Activated CD8-positive, alpha-beta memory T cell treated with anti-CD3 and anti-CD28 coated beads, Interleukin-2, amount 50 U/mL, for 4 hours (primary cell): ENCODE measurements at regions not wholly inside any gene's neighbourhood (a gene's known extent, or its start where the extent isn't known, plus 50 kb on each side); places are given as distances from the start of the nearest gene placed in this dataset.
"Not testable (repeated sequence)": the region's sequence is repeated elsewhere in the genome, so short reads cannot be mapped to it uniquely, and the experiment has no call there.

ENCODE experiments used
- DNase-seq: peaks from one replicate; pipeline ENCODE4 v3.0.0-alpha.2; 2020

- DNase-seq = no peak
These were observed 786.2 kb downstream of the ETS1 start for GRCh38 chr11:127800989-127801688.

GRCh38 chr11:127795326-127795725 is 792.0 kb downstream of the ETS1 start:
- DNase-seq = no peak

GRCh38 chr11:127791844-127792243 is 791.3 kb upstream of the KIRREL3 start:
- no peak for DNase-seq

GRCh38 chr11:127790592-127790991 is 790.0 kb upstream of the KIRREL3 start:
- DNase-seq = no peak

GRCh38 chr11:127789927-127790326 is 789.4 kb upstream of the KIRREL3 start:
- no peak for DNase-seq

- not testable (repeated sequence) for DNase-seq
These were observed 772.4 kb upstream of the KIRREL3 start for GRCh38 chr11:127772938-127773337.

- DNase-seq = not testable (repeated sequence)
These were observed 768.4 kb upstream of the KIRREL3 start for GRCh38 chr11:127768931-127769330.

- no peak for DNase-seq
These were observed 766.2 kb upstream of the KIRREL3 start for GRCh38 chr11:127766734-127767133.

- no peak for DNase-seq
These were observed 738.3 kb upstream of the KIRREL3 start for GRCh38 chr11:127738771-127739286.

- no peak for DNase-seq
These were observed 736.9 kb upstream of the KIRREL3 start for GRCh38 chr11:127737499-127737898.

- no peak for DNase-seq
These were observed 733.0 kb upstream of the KIRREL3 start for GRCh38 chr11:127733552-127733951.

GRCh38 chr11:127726367-127726766 is 725.8 kb upstream of the KIRREL3 start:
- no peak for DNase-seq

GRCh38 chr11:127723714-127724113 is 723.1 kb upstream of the KIRREL3 start:
- DNase-seq = no peak

GRCh38 chr11:127713226-127713625 is 712.7 kb upstream of the KIRREL3 start:
- DNase-seq = no peak

GRCh38 chr11:127711748-127712147 is 711.2 kb upstream of the KIRREL3 start:
- no peak for DNase-seq

- no peak for DNase-seq
These were observed 710.3 kb upstream of the KIRREL3 start for GRCh38 chr11:127710831-127711230.

- DNase-seq = no peak
These were observed 709.4 kb upstream of the KIRREL3 start for GRCh38 chr11:127709960-127710359.

- no peak for DNase-seq
These were observed 693.1 kb upstream of the KIRREL3 start for GRCh38 chr11:127693686-127694085.

- no peak for DNase-seq
These were observed 682.8 kb upstream of the KIRREL3 start for GRCh38 chr11:127683321-127683720.

- no peak for DNase-seq
These were observed 679.4 kb upstream of the KIRREL3 start for GRCh38 chr11:127679816-127680545.

GRCh38 chr11:127678631-127679030 is 678.1 kb upstream of the KIRREL3 start:
- DNase-seq = no peak

GRCh38 chr11:127677660-127678425 is 677.3 kb upstream of the KIRREL3 start:
- no peak for DNase-seq

- DNase-seq = no peak
These were observed 675.0 kb upstream of the KIRREL3 start for GRCh38 chr11:127675581-127675980.

GRCh38 chr11:127674754-127675153 is 674.2 kb upstream of the KIRREL3 start:
- no peak for DNase-seq
